MM.1S (cell line): ENCODE measurements at regions not wholly inside any gene's neighbourhood (a gene's known extent, or its start where the extent isn't known, plus 50 kb on each side); places are given as distances from the start of the nearest gene placed in this dataset.

Experiments used
- DNase-seq: peaks from one replicate; pipeline ENCODE4 v3.0.0-alpha.2; 2015
- H2AFZ ChIP-seq: fragments of 300-600 bp; sonication (generic); 2 replicates; pipeline ENCODE4 v1.6.0; 2016; ENCODE audit warnings: antibody characterized with exemption, low read length
- H3F3A ChIP-seq: fragments of 300-600 bp; sonication (generic); 2 replicates; pipeline ENCODE4 v1.6.1; 2016; ENCODE audit warnings: mild to moderate bottlenecking, antibody characterized with exemption, low read length, moderate library complexity, mixed read lengths; ENCODE audit not compliant: insufficient read depth
- H3K27ac ChIP-seq: fragments of 300-600 bp; sonication (generic); 2 replicates; pipeline ENCODE4 v1.5.1; 2016; ENCODE audit warnings: mild to moderate bottlenecking, low read length
- H3K27me3 ChIP-seq: fragments of 300-600 bp; sonication (generic); replicated peaks from 2 replicates; pipeline ENCODE4 v1.6.0; 2016; ENCODE audit warnings: low read length; ENCODE audit not compliant: insufficient read depth
- H3K36me3 ChIP-seq: fragments of 300-600 bp; sonication (generic); replicated peaks from 2 replicates; pipeline ENCODE4 v1.6.1; 2016; ENCODE audit warnings: mild to moderate bottlenecking, low read length, mixed read lengths; ENCODE audit not compliant: insufficient read depth
- H3K4me1 ChIP-seq: fragments of 300-600 bp; sonication (generic); 2 replicates; pipeline ENCODE4 v1.6.1; 2016; ENCODE audit warnings: low read length, mixed read lengths
- H3K4me2 ChIP-seq: fragments of 300-600 bp; sonication (generic); 2 replicates; pipeline ENCODE4 v1.6.0; 2016; ENCODE audit warnings: low read depth, low read length
- H3K4me3 ChIP-seq: fragments of 300-600 bp; sonication (generic); 2 replicates; pipeline ENCODE4 v1.5.1; 2016; ENCODE audit warnings: low read length, mixed read lengths
- H3K79me2 ChIP-seq: fragments of 300-600 bp; sonication (generic); 2 replicates; pipeline ENCODE4 v1.6.1; 2016; ENCODE audit warnings: mixed run types, low read length, mixed read lengths
- H3K9ac ChIP-seq: fragments of 300-600 bp; sonication (generic); 2 replicates; pipeline ENCODE4 v1.6.1; 2016; ENCODE audit warnings: low read length, mixed read lengths
- H3K9me2 ChIP-seq: fragments of 300-600 bp; sonication (generic); replicated peaks from 2 replicates; pipeline ENCODE4 v1.6.1; 2016; ENCODE audit warnings: mild to moderate bottlenecking, low read length, mixed read lengths; ENCODE audit not compliant: insufficient read depth
- H3K9me3 ChIP-seq: fragments of 300-600 bp; sonication (generic); replicated peaks from 2 replicates; pipeline ENCODE4 v1.6.1; 2016; ENCODE audit warnings: mild to moderate bottlenecking, low read length, mixed read lengths; ENCODE audit not compliant: insufficient read depth
- H4K20me1 ChIP-seq: fragments of 300-600 bp; sonication (generic); 2 replicates; pipeline ENCODE4 v1.6.1; 2016; ENCODE audit warnings: mild to moderate bottlenecking, low read length, moderate library complexity, mixed read lengths; ENCODE audit not compliant: insufficient read depth
- CTCF ChIP-seq: fragments of 300-600 bp; sonication (generic); IDR thresholded peaks from 2 replicates; pipeline ENCODE4 v1.5.1; 2016; ENCODE audit warnings: antibody characterized with exemption, low read length, mixed read lengths
- EZH2 ChIP-seq: fragments of 300-600 bp; sonication (generic); optimal IDR thresholded peaks from 2 replicates; pipeline ENCODE3; 2017; ENCODE audit warnings: low read depth, mild to moderate bottlenecking, antibody characterized with exemption, low read length, mixed read lengths
- EZH2phosphoT487 ChIP-seq: fragments of 300-600 bp; sonication (generic); IDR thresholded peaks from 2 replicates; pipeline ENCODE4 v1.6.1; 2018; ENCODE audit warnings: antibody characterized with exemption, low read length

DNA sequence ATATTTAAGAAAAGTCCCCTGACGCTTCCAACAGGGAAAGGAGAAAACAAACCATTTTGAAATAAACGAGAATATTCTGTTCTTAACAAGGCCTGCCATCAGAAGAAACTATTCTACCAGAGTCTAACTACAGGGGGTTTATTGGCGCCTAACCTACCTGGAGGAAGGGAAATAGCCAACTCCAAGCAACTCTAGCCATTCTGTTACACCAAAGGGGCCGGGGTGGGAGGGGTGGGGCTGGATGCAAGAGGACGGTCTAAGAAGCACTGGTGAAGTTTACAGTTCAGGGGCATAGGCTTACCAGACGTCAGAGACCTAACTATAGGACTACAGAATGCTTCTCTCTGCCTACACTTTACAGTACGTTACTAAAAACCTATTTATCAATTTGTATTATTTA, 60.5 kb upstream of the GALNT5 start:
- Histone ChIP-seq H3K4me1 (peaks cover 20% of the 10 kb centered on the region), H4K20me1 (no peaks in the 10 kb centered on the region), H3K27me3 (no peaks in the 10 kb centered on the region), H3F3A (peaks cover 13% of the 10 kb centered on the region), H3K9me3 (no peaks in the 10 kb centered on the region), H3K36me3 (no peaks in the 10 kb centered on the region), H3K4me2 (no peak overlapping the region), H2AFZ (no peak overlapping the region), H3K79me2 (no peaks in the 10 kb centered on the region), H3K4me3 (no peak overlapping the region), H3K9ac (no peak overlapping the region), H3K27ac (no peak overlapping the region), H3K9me2 (no peaks in the 10 kb centered on the region)
- DNase-seq, result no peak
- TF ChIP-seq EZH2 (no peak), EZH2phosphoT487 (no peak), CTCF (no peak)

- H3K9me3 ChIP-seq, result no peaks in the 10 kb centered on the region
- no peak overlapping the region for H2AFZ ChIP-seq
Observed at GRCh38 chr2:157197848-157198247, 59.7 kb upstream of the GALNT5 start.

GRCh38 chr2:157203651-157204050, 53.9 kb upstream of the GALNT5 start:
- Histone ChIP-seq H3K27me3 (no peaks in the 10 kb centered on the region), H3K4me1 (no peaks in the 10 kb centered on the region), H3F3A (no peaks in the 10 kb centered on the region), H3K4me3 (no peak overlapping the region), H4K20me1 (no peaks in the 10 kb centered on the region), H2AFZ (no peak overlapping the region), H3K79me2 (no peaks in the 10 kb centered on the region), H3K36me3 (no peaks in the 10 kb centered on the region), H3K9me3 (no peaks in the 10 kb centered on the region), H3K9ac (no peak overlapping the region), H3K9me2 (no peaks in the 10 kb centered on the region), H3K27ac (no peak overlapping the region), H3K4me2 (no peak overlapping the region)
- no peak for DNase-seq
- TF ChIP-seq EZH2phosphoT487, result no peak
- no peak for TF ChIP-seq EZH2
- no peak for TF ChIP-seq CTCF

More at GRCh38 chr2:157197848-157198247, 59.7 kb upstream of the GALNT5 start:
- Histone ChIP-seq H3K27me3 (no peaks in the 10 kb centered on the region), H3K36me3 (no peaks in the 10 kb centered on the region), H3K9me2 (no peaks in the 10 kb centered on the region), H3K9ac (no peak overlapping the region), H3K4me2 (no peak overlapping the region), H3F3A (peaks cover 10% of the 10 kb centered on the region), H3K4me1 (peaks cover 11% of the 10 kb centered on the region), H3K27ac (no peak overlapping the region), H4K20me1 (no peaks in the 10 kb centered on the region), H3K79me2 (no peaks in the 10 kb centered on the region), H3K4me3 (no peak overlapping the region)
- DNase-seq, result no peak
- TF ChIP-seq EZH2phosphoT487, result no peak
- no peak for TF ChIP-seq EZH2
- TF ChIP-seq CTCF, result no peak
